ENCODE measurements at regions not wholly inside any gene's neighbourhood (a gene's known extent, or its start where the extent isn't known, plus 50 kb on each side); places are given as distances from the start of the nearest gene placed in this dataset.
"Not testable (repeated sequence)": the region's sequence is repeated elsewhere in the genome, so short reads cannot be mapped to it uniquely, and the experiment has no call there.

- DNase-seq (ENCODE audit: extremely low read depth in 1 of 2, low read depth in 1 of 2) = no peak
Observed at GRCh38 chr10:9051328-9051974, 997.0 kb downstream of the GATA3 start.

- DNase-seq (ENCODE audit: extremely low read depth in 1 of 2, low read depth in 1 of 2) = no peak
Observed at GRCh38 chr10:9052767-9053166, 998.3 kb downstream of the GATA3 start.

GRCh38 chr10:9056521-9056920 is 1002.0 kb downstream of the GATA3 start:
- DNase-seq (ENCODE audit: extremely low read depth in 1 of 2, low read depth in 1 of 2) = no peak

- DNase-seq (ENCODE audit: extremely low read depth in 1 of 2, low read depth in 1 of 2) = not testable (repeated sequence)
Observed at GRCh38 chr10:9057293-9057692, 1002.8 kb downstream of the GATA3 start.

- DNase-seq (ENCODE audit: extremely low read depth in 1 of 2, low read depth in 1 of 2) = no peak
Observed at GRCh38 chr10:9060314-9060713, 1005.8 kb downstream of the GATA3 start.

DNA sequence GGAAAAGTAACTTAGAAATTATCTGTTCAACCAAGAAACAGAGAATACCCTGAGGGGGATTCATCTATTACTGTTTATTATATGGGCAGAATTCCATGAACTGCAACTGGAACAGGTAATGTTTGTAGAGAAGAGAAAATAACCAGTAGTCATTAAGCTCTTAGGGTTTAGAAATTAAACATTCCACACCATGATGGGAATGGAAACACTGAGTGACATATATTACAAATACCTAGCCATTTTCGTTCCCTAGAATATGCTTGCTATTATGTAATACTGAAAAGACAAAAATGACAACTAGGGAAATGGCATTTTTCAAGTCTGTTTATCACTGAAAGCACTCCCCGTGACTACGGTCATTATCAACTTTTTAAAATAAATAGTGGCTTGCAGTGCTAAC is 1007.4 kb downstream of the GATA3 start:
- DNase-seq (ENCODE audit: extremely low read depth in 1 of 2, low read depth in 1 of 2) = no peak

- no peak for DNase-seq (ENCODE audit: extremely low read depth in 1 of 2, low read depth in 1 of 2)
Observed at GRCh38 chr10:9066152-9066551, 1011.7 kb downstream of the GATA3 start.

GRCh38 chr10:9068003-9068402 is 1013.5 kb downstream of the GATA3 start:
- DNase-seq (ENCODE audit: extremely low read depth in 1 of 2, low read depth in 1 of 2) = no peak

GRCh38 chr10:9069136-9069535 is 1014.6 kb downstream of the GATA3 start:
- DNase-seq (ENCODE audit: extremely low read depth in 1 of 2, low read depth in 1 of 2) = no peak

DNA sequence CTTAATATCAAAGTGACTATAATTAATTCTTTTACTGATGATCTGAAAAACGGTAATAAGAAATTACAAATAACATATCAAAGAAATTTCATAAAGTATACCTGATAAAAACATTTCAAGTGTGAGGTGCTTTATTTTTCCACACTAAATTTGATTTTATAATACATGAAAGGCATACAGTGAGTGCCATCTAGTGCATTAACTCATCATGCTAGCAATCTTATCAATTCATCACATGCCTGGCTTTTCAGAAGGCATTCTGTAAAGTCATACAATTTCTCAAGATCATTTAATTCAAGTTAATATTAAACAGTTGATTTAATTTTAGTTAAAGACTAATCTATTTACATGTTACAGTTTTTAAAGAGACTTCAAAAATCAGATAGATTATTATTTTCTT is 1020.9 kb downstream of the GATA3 start:
- DNase-seq (ENCODE audit: extremely low read depth in 1 of 2, low read depth in 1 of 2) = no peak

GRCh38 chr10:9076066-9076465 is 1021.6 kb downstream of the GATA3 start:
- no peak for DNase-seq (ENCODE audit: extremely low read depth in 1 of 2, low read depth in 1 of 2)

- DNase-seq (ENCODE audit: extremely low read depth in 1 of 2, low read depth in 1 of 2) = no peak
Observed at GRCh38 chr10:9081253-9081652, 1026.8 kb downstream of the GATA3 start.

DNA sequence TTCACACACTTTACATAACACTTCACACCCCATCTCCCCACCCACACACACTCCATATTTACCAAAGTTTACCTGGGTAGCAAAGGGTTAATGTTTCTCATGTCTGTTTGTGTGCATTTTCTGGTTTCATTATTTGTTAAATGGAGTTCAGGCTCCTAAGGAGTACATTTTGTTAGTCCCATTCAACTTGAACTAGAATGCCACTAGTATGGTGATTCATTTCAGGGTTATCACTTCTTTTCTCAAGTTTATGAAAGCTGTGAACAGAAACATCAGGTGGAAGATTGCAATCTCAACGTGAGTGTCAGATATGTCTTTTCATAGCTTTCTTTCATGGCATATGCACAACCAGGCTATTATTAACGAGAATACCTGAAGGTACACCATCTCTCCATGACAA is 1027.5 kb downstream of the GATA3 start:
- no peak for DNase-seq (ENCODE audit: extremely low read depth in 1 of 2, low read depth in 1 of 2)

DNA sequence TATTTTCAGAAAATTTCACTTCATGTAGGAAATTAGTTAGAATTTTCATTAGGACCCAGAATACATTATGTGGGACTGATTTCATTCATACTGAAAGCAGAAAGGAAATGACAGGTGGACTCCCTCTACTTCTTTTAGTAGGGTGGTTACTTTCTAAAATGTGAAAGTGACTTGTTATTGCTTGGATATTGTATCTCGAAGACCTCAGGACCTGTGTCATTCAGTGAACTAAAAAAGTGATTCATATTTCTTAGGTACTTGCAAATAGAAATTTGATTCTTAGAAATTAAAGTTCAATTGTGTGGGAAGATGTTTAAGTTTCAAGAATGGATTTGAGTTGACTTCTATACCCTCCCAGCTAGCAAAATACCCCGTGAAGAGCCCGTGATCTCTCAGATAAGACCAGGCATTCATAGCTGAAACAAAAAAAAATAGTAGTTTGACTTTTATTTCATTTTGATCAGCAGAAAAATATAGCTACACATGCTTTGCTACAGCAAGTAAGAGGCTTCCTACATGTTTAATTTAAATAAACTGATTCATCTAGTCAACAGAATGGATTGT is 1037.1 kb downstream of the GATA3 start:
- DNase-seq (ENCODE audit: extremely low read depth in 1 of 2, low read depth in 1 of 2) = no peak

GRCh38 chr10:9096288-9096687 is 1041.8 kb downstream of the GATA3 start:
- DNase-seq (ENCODE audit: extremely low read depth in 1 of 2, low read depth in 1 of 2) = peak; percentile 2 to 8

DNA sequence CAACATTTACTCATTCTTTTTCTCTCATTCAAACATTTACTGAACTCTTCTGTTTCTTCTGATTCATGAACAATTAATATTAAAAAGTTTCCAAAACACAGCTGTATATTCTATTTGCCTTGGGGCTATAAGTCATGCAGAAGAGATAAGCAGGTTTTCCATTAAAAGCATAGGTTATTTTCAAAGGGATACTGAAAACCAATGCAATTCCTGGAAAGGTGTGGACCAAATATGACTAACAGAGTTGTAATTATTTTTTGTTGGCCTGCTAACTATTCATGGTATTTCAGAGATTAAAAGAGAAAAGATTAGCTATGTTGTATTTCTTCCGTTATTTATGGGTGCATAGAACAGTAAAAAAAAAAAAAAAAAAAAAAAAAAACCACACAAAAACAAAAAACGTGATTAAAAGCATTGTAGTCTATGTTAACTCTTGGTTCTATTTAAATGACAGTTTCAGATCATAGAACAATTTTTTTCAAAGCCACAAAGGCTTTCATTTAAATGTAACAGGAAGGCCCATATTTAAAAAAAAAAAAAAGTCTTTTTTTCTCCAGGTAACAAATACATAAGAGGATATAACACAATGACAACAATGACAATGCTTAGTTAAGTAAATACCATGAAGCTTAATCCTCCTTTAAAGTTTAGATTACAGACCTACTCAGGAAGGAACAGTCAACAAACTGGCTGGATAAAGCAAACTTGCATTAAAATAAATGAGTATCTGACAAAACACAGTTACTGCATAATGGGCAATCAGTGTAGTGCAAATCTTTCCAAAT is 1042.9 kb downstream of the GATA3 start:
- no peak for DNase-seq (ENCODE audit: extremely low read depth in 1 of 2, low read depth in 1 of 2)

- DNase-seq (ENCODE audit: extremely low read depth in 1 of 2, low read depth in 1 of 2) = no peak
Observed at GRCh38 chr10:9097991-9098306, 1043.5 kb downstream of the GATA3 start.

GRCh38 chr10:9102026-9102425 is 1047.5 kb downstream of the GATA3 start:
- no peak for DNase-seq (ENCODE audit: extremely low read depth in 1 of 2, low read depth in 1 of 2)

DNA sequence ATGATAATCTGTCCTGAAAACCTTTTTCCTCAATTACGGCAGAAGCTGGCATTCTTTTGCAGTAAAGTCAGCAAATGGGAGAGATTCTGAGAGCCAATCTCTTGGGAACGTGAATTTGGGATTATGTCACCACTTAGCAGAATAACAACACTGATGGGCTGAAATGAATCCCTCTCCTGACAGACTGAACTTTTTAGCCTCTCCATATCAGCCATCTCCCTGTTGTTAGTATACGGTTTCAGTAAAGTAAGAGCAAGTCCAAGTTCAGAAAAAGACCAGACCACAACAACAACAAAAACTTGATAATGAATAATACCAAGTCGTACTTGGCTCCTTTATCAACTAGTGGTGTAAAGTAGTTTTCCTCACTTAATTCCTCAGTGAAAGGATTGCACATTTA is 1048.8 kb downstream of the GATA3 start:
- no peak for DNase-seq (ENCODE audit: extremely low read depth in 1 of 2, low read depth in 1 of 2)

GRCh38 chr10:9111976-9112375 is 1057.5 kb downstream of the GATA3 start:
- DNase-seq (ENCODE audit: extremely low read depth in 1 of 2, low read depth in 1 of 2) = no peak

- DNase-seq (ENCODE audit: extremely low read depth in 1 of 2, low read depth in 1 of 2) = no peak
Observed at GRCh38 chr10:9126728-9127127, 1072.2 kb downstream of the GATA3 start.

DNA sequence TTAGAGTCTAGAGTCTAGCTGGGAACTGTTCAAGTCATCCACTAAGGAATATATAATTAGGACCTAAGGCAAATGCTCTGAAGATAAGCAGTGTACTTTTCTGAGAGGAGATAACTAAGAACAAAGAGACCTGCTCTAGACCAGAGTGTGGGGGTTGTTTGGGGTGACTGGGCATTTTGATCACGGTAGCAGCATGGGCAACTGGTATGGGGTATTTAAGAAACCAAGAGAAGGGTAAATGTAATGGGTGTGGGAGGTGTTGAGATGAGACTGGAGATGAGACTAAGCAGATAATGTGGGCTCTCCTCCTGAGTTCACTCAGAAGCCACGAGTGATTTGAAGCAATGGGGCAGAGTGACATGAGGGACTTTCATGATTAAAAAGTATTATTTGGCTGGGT is 1082.9 kb downstream of the GATA3 start:
- DNase-seq (ENCODE audit: extremely low read depth in 1 of 2, low read depth in 1 of 2) = no peak
